Body of pancreas (tissue), 4 donors: ENCODE measurements at regions not wholly inside any gene's neighbourhood (a gene's known extent, or its start where the extent isn't known, plus 50 kb on each side); places are given as distances from the start of the nearest gene placed in this dataset.

Experiments
- CTCF ChIP-seq, 7 experiments: fragments of 450-650 bp in 4 of 7; fragments of 200-600 bp in 3 of 7; sonication (generic) in 3 of 7; IDR thresholded peaks; one replicate each; pipeline ENCODE4 v1.5.1; 2016 to 2019; ENCODE audit warnings: antibody characterized with exemption in 7 of 7
- POLR2A ChIP-seq, 3 donors: fragments of 450-650 bp; IDR thresholded peaks; one replicate each; pipeline ENCODE4 v1.6.1; 2016; ENCODE audit warnings: antibody characterized with exemption in 3 of 3, mild to moderate bottlenecking in 2 of 3

GRCh38 chr1:29901624-29902325, 665.5 kb downstream of the PTPRU start:
- TF ChIP-seq CTCF (IDR thresholded peaks at IDR 0.05): no peak
- no peak for TF ChIP-seq POLR2A (IDR thresholded peaks at IDR 0.05)
